ENCODE measurements at regions not wholly inside any gene's neighbourhood (a gene's known extent, or its start where the extent isn't known, plus 50 kb on each side); places are given as distances from the start of the nearest gene placed in this dataset.

DNA sequence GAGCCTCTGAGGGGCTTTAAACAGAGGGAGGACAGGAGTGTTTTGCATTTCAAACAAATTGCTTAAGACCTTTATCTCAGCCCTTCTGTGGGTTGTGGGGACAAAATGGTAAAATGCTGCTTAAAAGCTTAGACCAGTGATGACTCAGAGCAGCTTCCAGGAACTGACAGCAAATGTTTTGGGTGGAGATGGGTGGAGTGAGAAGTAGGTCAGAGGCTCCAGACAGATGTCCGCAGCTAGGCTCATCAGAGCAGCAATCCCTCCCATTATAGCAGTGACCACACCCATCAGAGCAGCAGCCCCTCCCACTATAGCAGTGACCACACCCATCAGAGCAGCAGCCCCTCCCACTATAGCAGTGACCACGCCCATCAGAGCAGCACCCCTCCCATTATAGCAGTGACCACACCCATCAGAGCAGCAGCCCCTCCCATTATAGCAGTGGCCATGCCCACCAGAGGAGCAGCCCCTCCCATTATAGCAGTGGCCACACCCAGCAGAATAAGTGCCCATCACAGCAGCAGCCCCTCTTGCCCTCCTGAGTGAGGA lies 532.2 kb downstream of the MATN1 start:
- DNase-seq, result peak; percentile 75

DNA sequence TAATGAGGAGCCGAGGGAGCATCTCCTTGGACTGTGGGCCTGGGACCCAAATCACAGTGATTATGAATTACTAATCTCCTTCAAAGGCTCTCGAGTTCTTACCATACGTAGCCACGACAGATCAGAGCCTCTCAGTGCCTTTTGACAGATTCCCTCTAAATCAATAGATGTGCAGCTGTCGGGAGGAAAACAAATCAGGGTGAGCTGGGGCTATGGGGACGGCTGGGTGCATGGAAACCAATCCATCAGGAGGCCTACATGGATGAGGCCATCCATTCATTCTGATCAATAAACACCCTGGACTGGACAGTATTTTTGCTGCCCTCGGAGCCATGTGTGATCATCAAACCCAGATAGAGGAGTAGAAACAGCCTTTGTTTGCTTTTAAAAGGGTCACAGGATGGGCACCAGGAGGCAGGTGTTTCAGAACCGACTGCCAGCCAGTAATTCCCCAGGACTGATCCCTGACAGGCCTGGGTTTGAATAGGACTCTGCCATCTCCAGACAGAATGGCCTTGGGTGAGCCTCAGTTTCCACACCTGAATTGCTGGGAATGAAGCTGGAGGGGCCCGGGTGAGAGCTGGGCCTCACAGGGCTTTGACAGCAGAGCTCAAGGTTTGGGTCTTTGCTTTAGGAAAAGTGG lies 532.8 kb downstream of the MATN1 start:
- DNase-seq, result no peak

DNA sequence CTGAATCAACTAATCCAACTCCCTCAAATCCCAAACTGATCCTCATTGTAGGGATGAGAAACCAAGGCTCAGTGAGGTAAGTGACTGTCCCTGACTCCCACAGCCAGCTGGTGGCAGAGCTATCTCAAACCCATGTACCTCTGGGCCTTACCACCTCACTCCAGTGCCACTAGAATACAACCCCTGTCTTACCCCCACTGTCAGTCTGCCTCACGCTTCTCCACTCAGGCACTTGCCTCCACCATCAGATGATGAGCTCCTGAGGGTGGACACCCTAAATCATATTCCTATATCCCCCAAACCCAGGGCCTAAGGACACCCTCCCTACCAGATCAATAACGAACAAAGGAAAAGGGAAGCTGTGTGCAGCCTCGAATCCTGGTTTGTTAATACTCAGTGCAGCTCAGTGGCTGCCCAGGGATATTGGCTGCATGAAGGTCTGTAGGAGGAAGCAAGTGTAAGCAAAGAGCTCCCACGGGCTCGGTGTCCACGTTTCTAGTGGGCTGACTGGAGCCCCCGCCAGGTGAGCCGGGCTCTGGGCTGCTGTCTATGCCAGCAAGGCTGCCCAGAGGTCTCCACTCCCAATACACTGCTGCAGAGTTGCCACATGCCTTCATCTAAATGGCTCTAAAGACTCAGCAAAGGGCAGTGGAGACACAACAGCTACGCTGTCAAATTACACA lies 533.4 kb downstream of the MATN1 start:
- DNase-seq, result no peak

DNA sequence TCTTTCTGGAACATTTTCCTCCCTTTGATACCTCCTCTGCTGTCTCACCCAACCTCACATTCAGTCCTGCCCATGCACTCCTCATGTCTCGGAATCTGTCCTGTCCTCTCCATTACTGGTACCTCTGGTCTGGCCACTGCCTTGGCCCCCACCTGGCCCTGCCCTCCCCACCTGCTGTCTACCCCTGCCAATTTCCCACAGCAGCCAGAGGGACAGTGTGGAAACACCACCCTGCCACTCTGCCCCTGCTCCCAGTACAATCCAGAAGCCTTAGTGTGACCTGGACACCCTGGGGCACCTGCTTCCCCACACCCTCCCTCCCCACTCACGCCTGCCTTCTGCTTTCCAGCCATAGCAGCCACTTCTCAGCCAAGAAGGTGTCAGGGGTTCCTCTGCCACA lies 534.4 kb downstream of the MATN1 start:
- DNase-seq, result no peak

DNA sequence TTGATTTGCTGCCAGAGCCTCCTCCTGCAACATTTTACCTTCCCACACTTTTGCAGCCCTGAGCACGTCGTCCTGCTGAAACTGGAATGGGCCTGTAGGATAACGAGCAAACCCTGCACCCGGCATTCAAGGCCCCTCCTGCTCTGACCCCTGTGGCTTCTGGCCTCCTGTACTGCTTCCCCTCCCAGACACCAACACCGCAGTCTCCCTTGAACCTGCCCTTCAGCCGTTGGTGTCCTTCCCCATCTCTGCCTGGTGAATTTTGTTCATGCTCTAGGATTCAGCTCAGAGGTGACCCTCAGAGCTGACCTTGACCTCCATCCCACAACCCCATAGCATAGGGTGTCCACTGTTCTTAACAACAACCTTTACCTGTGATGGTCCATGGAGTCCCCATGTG lies 535.1 kb downstream of the MATN1 start:
- no peak for DNase-seq

DNA sequence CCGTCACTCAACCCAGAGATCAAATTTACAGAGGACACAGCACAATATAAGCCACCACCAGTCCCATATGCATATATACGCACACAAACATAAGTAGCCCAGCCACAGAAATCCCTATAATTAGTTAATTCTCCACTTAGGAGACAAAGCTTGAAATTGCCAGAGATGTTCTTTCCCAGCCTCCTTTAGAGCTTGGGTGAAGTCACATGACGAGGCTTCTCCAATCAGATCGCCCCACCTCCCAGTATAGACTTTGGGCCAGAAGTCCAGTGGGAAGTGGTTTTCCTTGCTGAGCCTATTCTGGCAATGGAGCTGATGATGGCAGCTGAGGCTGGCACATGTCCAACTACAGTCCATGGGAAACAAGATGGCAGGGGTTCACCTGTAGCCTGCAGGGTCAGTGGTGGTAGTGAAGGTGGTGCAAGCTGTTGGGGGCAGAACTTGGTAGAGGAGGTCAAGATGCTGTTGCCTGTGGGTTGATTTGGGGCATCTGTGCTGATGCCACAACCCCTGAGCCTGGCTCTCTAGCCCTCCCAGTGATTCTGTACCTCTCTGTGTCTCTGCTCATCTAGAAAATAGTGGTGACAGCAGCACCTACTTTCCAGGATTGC lies 535.9 kb downstream of the MATN1 start:
- DNase-seq, result no peak

DNA sequence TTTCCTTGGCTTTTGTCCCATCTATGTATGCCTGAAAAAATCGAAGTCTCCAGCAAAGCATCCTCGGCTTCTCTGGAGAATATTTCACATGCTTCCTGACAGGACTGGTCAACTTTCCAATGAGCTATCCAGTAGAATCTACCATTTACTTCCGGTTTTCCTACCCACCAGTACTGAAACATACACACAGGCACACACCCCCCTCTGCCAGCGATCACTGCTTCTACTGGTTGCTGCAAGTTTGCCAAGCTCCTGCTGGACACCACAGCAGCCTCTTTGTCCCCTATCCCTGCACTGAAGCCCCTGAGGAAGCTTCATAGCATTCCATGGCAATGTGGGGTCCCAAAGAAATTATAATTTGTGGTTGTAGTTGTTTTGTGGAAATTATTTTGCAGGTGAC lies 536.8 kb downstream of the MATN1 start:
- DNase-seq, result no peak

DNA sequence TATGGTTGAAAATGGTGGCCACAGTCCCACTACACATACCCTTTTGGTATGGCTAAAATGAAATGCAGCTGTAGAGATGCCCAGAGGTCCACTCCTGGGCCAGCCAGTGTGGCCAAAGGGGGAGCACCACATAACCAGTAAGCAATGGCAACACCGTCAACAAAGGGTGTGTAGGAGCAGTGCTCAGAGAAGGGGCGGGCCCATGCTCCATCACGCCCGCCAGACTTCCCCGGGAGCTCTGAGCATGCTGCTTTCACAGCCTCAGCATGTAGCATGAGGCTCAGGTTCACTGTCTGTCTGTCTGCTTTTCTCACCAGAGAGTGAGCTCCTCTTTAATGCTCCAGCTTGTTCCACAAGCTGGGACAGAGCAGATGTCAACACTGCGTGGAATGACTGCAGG lies 537.6 kb downstream of the MATN1 start:
- no peak for DNase-seq

DNA sequence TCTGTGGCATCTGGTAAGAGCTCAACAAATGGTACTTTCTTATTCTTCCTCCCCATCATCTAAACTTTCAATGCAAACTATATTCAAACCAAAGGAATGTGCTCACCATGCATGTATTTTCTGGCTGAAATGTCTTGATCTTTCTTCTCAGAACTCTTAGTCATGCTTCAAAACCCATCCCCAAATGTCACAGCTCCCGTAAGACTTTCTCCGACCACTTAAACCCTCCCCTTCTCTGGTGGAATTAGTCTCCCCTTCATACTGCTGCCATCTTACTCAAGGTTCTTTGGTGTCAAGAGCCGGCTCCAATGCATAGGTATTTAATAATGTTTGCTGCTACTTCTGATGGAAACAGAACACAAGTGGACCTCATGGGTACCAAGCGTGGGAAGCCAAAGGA lies 538.1 kb downstream of the MATN1 start:
- no peak for DNase-seq

DNA sequence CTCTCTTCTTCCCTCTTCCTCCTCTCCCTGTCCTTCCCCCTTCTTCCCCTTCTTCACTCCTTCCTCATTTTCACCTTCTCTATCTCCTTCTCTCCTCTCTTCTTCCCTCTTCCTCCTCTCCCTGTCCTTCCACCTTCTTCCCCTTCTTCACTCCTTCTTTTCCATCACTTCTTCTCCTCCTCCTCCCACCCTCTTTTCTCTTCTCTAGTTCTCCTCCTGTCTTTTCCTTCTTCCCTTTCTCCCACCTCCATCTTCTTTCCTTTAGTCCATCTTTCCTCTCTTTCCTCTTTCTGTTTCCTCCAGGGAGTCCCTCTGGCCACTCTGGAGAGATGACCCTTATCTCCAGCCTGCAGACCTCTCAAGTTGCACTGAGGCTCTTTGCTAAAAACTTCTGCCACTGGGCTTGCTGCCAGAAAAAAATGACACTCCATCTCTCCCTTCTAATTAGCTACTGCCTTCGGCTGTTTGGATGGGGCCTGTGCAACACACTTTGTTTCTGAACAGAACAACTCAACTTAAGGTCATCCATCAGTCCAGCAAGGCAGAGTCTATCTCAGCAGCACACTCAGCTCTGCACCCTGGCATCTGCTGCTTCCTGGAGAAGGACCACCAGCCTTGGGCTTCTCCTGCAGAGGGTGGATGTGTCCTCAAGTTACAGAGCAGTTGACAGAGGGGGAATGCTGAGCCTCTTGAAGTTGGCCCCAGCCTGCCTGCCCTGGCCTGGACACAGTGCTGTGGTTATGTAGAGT lies 538.8 kb downstream of the MATN1 start:
- no peak for DNase-seq

DNA sequence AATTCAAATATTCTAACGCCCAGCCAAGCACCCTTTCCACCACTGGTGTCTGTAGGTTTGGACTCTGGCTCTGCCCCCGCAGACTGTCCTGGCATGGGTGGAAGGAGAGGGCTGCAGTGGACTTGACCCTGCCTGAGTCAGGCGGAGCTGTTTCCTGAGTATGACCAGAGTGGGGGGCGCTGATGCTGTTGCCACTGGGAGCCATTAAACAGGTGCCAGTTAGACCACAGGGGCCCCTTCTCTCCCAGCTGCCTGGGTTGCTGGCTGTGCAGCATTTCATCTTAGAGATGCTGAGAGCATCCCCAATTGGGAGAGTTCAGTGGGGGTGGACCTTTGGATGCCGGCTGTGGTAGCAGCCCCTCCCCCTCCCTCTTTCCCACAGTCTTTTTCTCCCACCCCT lies 539.5 kb downstream of the MATN1 start:
- DNase-seq, result no peak

DNA sequence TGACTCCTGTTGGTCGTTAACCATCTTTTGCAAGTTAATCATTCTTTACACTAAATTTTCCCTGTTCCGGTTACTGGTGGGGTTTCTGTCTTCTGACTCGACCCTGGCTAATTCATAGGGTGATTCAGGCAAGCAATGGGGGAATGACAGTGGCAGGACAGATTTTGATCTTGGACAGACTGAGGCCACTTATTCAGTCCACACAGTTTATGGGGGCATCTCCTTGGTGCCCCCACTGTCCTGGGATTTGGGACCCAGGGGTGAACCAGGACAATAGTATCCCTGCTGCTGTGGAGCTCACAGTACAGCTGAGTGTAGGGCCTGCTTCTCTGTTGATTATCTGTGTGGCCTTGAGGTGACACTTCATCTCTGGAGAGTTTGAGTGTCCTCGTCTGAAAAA lies 540.4 kb downstream of the MATN1 start:
- no peak for DNase-seq

DNA sequence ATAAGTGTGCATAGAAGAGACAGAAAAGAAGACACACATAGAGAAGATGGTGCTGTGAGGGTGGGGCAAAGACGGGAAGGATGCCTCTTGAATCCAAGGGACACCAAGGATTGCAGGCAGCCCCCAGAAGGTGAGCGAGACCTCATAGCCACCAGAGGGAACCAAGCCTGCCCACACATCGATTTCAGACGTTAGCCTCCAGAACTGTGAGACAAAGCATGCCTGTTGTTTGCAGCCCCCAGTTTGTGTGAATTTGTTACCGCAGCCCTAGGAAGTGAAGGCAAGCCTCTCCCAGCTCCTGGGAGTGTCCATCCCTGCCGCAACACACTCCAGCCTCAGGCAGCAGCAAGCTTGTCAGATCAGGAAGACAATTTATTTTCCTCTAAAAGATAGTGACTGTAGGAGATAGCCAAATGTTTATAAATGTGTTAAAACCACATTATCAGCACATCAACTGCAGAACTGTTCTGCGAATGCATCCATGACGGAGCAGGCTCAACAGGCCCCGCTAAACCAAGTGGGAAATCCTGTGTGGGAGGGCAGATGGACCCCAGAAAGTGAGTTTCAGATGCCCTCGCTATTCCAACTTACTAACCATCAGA lies 543.3 kb downstream of the MATN1 start:
- DNase-seq, result no peak

DNA sequence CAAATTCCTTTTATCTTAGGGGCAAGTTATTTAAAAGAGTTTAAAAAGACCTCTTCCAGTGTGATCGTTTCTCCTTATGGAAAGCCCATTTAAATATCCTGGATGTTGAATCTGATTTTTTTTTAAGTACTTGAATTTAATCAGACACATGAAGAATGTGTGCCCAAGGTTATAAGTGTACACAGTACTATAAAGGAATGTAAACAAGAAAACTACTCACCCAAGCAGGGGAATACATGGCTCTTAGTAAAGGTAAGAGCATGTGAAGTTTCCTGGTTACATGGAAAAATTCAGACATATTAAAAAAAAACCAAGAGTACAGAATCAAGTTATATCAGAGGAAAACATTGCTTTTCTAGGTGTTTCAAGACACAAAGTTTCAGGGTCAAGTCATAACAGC lies 546.9 kb downstream of the MATN1 start:
- DNase-seq, result no peak

DNA sequence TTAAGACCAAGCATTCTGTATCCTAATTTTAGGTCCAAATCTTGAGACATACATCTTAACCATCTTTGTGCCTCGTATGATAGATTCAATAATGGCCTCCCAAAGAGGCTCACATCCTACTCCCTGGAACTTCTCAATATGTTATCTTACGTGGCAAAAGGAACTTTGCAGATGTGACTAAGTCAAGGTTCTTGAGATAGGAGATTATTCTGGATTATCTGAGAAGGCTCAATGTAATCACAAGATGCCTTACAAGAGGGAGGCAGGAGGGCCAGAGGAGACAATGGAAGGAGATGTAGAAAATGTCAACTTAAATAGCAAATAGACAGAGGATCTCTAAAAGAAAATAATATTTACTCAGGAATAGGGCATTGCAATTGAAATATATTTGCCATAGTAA lies 548.9 kb downstream of the MATN1 start:
- no peak for DNase-seq

DNA sequence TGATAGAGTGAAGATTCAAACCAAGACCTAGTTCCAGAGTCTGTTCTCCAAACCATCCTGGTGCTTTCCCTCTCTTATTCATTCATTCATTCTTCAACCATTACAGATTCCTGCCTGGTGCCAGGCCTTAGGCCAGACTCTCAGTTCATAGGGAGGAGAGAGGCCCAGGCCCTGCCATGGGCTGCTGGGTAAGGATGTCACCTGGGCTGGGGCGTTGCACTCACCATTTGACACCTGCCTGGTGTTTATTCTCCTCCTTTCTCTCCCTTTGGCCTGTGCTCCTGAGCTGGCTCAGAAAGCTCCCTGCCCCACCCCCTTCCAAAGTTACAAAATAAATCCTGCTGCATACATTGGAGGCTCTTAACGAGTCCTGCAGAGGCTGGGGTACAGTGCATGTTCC lies 549.8 kb downstream of the MATN1 start:
- DNase-seq, result no peak

DNA sequence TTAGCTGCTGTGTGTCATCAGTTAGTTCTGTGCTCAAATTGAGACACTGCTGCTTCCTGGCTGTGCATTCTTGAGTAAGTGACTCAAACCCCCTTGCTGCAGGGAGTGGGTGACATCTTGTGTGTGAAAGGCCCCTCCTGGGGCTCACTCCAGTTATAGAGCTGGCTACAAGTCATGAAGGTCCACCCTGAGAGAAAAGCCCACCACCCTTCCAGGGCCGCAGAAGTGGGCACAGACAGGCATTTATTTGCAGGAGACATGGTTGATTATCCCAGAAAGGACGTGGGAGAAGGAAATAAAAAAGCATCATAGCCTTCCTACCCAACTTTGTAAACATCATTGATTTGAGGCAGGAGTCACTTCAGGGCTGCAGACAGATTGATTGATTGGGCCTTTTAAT lies 550.6 kb downstream of the MATN1 start:
- no peak for DNase-seq

DNA sequence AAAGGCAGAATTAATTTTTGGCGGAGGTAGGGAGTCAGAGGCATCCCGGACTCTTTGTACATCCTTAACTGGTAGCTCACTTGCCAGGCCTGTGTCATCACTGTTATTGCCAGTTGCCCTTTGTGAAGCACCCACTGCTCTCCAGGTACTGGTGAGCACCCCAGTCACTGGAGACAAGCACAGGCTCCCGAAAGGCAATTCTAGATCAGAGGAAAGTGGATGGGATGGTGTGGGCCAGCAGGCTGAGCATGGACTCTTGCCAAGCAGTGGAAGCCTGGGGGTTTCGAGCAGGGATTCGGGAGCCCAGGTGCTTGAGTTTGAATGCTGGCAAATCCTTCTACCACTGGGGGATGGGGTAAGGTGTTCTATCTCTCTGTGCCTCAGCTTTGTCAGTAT lies 551.1 kb downstream of the MATN1 start:
- DNase-seq, result no peak

DNA sequence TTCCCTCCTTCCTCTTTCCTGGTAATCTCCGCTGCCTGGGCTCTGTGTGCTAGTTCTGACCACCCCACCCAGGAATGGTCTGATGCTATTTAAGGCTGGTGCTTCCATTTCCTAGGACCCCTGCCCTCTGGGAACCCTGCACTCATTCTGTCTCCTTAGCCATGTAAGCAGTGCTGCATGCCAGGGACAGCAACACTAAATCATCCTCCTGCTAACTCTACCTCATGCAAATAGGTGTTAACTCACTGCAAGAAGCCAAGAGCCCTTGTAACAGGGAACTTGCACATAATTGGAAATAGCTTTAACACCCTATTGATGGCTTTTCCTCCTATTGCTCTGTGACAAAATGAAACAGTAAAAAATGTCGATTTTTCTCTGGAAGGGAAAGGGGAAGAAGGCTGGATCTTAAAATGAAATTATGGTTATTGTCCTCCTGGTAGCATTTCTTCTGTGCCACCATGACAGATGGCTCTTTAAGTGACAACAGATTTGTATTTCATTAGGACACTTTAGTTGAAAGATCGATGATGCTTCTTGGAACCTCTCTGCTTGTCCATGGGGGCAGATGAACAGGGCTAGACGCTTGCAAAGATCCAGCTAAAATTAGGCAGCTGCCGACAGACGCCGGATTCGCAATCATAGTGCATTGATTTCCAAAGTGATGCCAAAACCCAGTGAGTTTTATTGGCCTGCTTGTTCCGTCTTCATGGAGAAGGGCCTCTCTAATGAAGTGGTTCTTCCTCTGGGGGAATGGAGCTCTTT lies 551.7 kb downstream of the MATN1 start:
- DNase-seq, result no peak

DNA sequence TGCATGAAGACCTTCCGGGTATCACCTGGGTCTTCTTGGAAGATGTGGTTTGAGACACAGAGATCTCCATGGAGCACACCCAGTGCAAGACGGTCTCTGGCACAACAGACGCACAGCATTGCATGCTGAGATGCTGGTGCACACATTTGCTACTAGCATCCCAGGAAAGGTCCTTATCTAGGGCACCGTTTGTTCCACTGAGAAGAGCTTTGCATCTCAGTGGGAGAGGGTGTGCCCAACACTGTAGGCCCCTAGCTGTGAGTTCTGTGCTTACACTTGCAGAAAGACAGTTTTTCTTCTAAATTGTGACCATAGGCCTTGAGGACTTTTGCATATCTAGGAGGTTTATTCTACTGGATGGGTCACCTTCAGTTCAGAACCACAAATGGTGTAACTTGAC lies 554.1 kb downstream of the MATN1 start:
- DNase-seq, result no peak

DNA sequence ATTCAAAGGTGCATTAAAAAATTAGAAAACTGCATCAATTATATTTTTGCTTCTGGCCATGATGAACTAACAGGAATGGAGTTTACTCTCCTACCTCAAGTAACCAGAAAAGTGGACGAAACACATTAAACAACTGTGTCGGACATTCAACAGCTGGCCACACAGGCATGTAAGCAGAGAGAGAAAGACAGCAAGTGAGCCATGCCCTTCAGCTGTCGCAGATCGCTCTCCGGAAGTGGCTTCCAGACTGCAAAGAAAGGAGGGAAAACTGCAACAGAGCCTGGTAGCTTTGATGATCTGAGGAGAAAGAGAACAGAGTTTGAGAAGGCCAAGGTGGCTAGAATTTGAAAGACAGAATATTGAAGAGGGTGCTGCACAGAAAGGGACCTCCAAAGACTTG lies 557.2 kb downstream of the MATN1 start:
- DNase-seq, result no peak

DNA sequence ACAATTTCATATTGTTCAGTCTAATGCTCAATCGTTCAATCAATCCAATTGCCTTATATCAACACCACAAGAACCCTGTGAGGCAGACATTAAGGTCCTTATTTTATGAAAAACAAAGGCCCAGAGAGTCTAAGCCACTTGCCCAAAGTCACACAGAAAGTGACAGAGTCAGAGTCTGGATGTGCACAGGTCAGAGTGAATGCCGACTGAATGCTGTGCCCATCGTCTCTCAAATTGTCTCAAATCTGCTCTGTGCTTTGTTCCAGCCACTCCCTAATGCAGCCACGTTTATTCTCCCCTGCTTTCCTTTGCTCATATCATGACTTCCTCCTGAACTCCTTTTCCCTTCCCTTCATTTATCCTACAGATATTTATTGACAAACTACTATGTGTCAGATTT lies 558.3 kb downstream of the MATN1 start:
- DNase-seq, result no peak

DNA sequence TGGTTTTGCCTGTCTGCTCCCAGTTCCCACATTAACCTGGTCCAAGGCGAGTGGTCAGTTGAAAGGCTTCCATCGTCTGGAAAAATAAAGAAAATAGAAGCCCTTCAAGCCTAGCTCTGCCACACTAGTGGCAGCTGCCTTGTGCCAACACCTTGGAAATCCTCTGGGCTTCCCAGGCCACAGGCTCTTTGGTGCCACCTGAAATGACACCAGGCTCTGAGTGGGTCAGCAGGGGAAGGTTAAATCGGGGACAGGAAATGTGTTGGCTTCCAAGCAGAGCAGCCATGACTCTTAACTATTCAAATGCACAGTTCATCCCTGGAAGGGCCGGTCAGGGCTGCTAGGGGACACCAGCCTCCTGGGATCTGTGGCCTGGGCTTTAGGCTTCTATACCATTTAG lies 558.7 kb downstream of the MATN1 start:
- no peak for DNase-seq

All from CD4-positive, alpha-beta T cell treated with Interleukin-12 subunit alpha and Interleukin-12 subunit beta, for 1 hour (primary cell).